ENCODE measurements at regions not wholly inside any gene's neighbourhood (a gene's known extent, or its start where the extent isn't known, plus 50 kb on each side); places are given as distances from the start of the nearest gene placed in this dataset.

DNA sequence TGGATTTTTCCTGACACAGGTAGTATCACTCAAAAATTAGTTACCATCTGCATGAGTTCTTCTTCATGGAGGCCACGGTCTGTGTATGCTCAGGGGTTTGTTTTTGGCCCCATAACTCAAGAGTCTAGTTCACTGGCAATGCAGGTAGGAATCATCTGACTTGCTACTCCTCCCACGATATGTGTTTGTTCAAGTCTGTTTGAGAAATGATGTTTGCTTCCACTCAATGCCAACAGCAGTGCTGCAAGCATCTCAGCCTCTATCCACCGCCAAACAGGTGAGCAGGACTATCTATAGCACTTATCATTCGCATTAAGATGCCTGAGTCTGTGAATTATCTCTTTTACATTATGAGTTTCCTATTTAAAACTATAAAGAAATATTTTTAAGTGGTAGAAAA is 264.8 kb upstream of the PTGER4 start:
- TF ChIP-seq, protein P1, sequence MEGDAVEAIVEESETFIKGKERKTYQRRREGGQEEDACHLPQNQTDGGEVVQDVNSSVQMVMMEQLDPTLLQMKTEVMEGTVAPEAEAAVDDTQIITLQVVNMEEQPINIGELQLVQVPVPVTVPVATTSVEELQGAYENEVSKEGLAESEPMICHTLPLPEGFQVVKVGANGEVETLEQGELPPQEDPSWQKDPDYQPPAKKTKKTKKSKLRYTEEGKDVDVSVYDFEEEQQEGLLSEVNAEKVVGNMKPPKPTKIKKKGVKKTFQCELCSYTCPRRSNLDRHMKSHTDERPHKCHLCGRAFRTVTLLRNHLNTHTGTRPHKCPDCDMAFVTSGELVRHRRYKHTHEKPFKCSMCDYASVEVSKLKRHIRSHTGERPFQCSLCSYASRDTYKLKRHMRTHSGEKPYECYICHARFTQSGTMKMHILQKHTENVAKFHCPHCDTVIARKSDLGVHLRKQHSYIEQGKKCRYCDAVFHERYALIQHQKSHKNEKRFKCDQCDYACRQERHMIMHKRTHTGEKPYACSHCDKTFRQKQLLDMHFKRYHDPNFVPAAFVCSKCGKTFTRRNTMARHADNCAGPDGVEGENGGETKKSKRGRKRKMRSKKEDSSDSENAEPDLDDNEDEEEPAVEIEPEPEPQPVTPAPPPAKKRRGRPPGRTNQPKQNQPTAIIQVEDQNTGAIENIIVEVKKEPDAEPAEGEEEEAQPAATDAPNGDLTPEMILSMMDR (conservative IDR thresholded peaks at IDR 0.05) = no peak
- Histone ChIP-seq H3K79me1 (ENCODE audit: insufficient read depth, low read depth, low read length, poor library complexity, severe bottlenecking) (no peaks in the 10 kb centered on the region), H2AFZ (ENCODE audit: low read length) (no peak overlapping the region), H3K27me3 (ENCODE audit: insufficient read depth, low read length) (no peaks in the 10 kb centered on the region), H4K5ac (ENCODE audit: insufficient read length, low read depth, low read length) (no peak overlapping the region), H2BK15ac (ENCODE audit: low read depth, low read length) (no peak overlapping the region), H3K18ac (ENCODE audit: insufficient read length, low read depth, low read length) (no peak overlapping the region), H3K56ac (ENCODE audit: insufficient read length, low read depth, low read length) (no peak overlapping the region), H4K8ac (replicated peaks; ENCODE audit: insufficient read length, low read depth, low read length) (no peak overlapping the region), H3T11ph (ENCODE audit: low read length) (no peak overlapping the region), H2BK5ac (ENCODE audit: insufficient read length, low read length) (no peak overlapping the region), H3K27ac (ENCODE audit: insufficient read length, low read depth, low read length) (no peak overlapping the region), H3K4me2 (ENCODE audit: insufficient read depth, insufficient read length, low read length) (no peak overlapping the region), H3K14ac (ENCODE audit: insufficient read depth, low read length) (no peak overlapping the region), H3K9ac (ENCODE audit: extremely low read depth, insufficient read length, low read length) (no peak overlapping the region), H3K23ac (ENCODE audit: insufficient read length, low read depth, low read length) (no peak overlapping the region), H4K91ac (ENCODE audit: insufficient read length, low read depth, low read length) (no peak overlapping the region), H3K79me2 (ENCODE audit: insufficient read depth, low read length) (no peaks in the 10 kb centered on the region), H3K4ac (ENCODE audit: low read depth, low read length) (no peak overlapping the region), H2BK20ac (ENCODE audit: low read depth, low read length, poor library complexity, severe bottlenecking) (no peak overlapping the region), H2BK120ac (ENCODE audit: low read depth, low read length, poor library complexity, severe bottlenecking) (no peak overlapping the region), H3K9me3 (ENCODE audit: control insufficient read depth, low read depth, low read length) (no peaks in the 10 kb centered on the region), H2AK5ac (ENCODE audit: insufficient read length, low read length) (no peak overlapping the region), H2BK12ac (ENCODE audit: insufficient read length, low read depth, low read length) (no peak overlapping the region), H3K4me1 (ENCODE audit: insufficient read depth, low read length) (no peaks in the 10 kb centered on the region), H4K20me1 (ENCODE audit: control insufficient read depth, insufficient read depth, insufficient read length) (no peaks in the 10 kb centered on the region), H3K23me2 (ENCODE audit: insufficient read length, low read depth, low read length, poor library complexity, severe bottlenecking) (no peaks in the 10 kb centered on the region)
- no peak overlapping the region for H3K4me3 Mint-ChIP-seq
- peaks cover 6 to 13% of the 10 kb centered on the region in 2 experiments for H3K9me3 Mint-ChIP-seq
- DNase-seq = no peak
- H3K36me3 Mint-ChIP-seq (ENCODE audit: insufficient read depth in 1 of 3, low read depth in 3 of 3) = no peaks in the 10 kb centered on the region; a peak in 2 of 7 replicates
- H3K4me1 Mint-ChIP-seq = 0 out of 4 replicates have a peak, but pooled peaks cover 0 to 3% of the 10 kb centered on the region in 2 experiments
- no CpG with 5 or more reads among the region's 4 CpGs for WGBS (ENCODE audit: extremely low coverage, insufficient read length, low lambda C conversion rate)
- no peaks in the 10 kb centered on the region for H3K27me3 Mint-ChIP-seq (ENCODE audit: low read depth)
- no peak overlapping the region for H3K27ac Mint-ChIP-seq

All from H9 (cell line).